Fibroblast of pulmonary artery (primary cell): ENCODE measurements at regions not wholly inside any gene's neighbourhood (a gene's known extent, or its start where the extent isn't known, plus 50 kb on each side); places are given as distances from the start of the nearest gene placed in this dataset.

Experiments
- DNase-seq: peaks from one replicate; pipeline ENCODE4 v3.0.0-alpha.2; 2010; ENCODE audit warnings: low read depth
- H3K4me3 ChIP-seq: replicated peaks from 2 replicates; pipeline ENCODE4 v1.5.1; 2011; ENCODE audit warnings: low read depth, mild to moderate bottlenecking, control low read depth, low read length, moderate library complexity
- TF ChIP-seq, protein P1 (sequence below): IDR thresholded peaks from 2 replicates; pipeline ENCODE4 v1.5.1; 2011; ENCODE audit warnings: mild to moderate bottlenecking, control low read depth, low read length, inconsistent platforms; ENCODE audit errors: missing control alignments

DNA sequence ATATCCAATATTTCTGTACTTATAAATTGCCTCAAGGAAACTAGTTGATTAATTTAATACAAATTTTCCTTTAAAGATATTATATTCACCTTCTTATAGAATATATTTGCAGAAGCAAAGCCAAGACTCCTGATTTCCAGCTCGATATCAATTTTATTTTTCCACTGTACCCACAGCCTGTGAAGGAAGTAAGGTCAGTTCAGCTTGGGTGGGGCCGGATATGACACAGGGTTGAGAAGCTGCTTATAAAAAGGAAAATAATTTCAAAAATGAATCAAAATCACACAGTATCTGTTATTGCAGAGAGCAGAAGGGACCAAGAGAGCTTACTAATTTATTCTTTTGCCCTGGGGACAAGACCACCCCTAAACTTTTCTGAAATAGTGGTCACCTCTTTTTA lies 491.4 kb downstream of the TUSC7 start:
- TF ChIP-seq, protein P1, sequence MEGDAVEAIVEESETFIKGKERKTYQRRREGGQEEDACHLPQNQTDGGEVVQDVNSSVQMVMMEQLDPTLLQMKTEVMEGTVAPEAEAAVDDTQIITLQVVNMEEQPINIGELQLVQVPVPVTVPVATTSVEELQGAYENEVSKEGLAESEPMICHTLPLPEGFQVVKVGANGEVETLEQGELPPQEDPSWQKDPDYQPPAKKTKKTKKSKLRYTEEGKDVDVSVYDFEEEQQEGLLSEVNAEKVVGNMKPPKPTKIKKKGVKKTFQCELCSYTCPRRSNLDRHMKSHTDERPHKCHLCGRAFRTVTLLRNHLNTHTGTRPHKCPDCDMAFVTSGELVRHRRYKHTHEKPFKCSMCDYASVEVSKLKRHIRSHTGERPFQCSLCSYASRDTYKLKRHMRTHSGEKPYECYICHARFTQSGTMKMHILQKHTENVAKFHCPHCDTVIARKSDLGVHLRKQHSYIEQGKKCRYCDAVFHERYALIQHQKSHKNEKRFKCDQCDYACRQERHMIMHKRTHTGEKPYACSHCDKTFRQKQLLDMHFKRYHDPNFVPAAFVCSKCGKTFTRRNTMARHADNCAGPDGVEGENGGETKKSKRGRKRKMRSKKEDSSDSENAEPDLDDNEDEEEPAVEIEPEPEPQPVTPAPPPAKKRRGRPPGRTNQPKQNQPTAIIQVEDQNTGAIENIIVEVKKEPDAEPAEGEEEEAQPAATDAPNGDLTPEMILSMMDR, result no peak
- H3K4me3 ChIP-seq, result no peak overlapping the region

GRCh38 chr3:117201901-117202774 lies 492.6 kb downstream of the TUSC7 start:
- no peak for DNase-seq
- H3K4me3 ChIP-seq, result no peak overlapping the region
- TF ChIP-seq, protein P1, result no peak

More for the DNA sequence above, 491.4 kb downstream of the TUSC7 start:
- no peak for DNase-seq

- no peak for DNase-seq
- no peak overlapping the region for H3K4me3 ChIP-seq
- TF ChIP-seq, protein P1, result no peak
Measured at GRCh38 chr3:117217355-117217754, 507.8 kb downstream of the TUSC7 start.

DNA sequence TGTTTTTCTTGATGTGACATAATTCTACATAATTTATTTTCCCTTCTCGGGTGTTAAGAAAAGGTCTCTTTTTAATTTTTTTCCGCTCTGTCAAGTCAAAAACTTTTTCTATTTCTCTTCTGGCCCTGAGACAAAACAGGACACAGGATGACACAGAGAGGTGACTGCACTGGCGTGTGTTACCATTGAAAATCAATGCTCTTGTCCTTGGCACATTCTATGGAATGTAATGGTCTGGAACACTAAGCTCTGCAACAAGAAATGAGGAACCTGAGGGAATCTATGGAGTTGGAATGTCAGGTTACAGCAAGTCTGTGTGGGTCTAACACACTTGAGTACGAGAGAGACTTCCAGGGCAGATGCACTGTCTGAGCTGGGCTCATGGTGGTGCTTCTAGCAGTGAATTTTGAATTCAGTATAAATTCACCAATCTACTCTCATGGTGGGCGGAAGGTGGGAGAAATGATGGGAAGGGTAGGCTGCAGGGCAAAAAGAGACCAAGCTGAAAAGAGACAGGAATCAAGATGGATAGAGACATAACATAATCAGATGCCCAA lies 508.3 kb downstream of the TUSC7 start:
- DNase-seq, result no peak
- H3K4me3 ChIP-seq, result no peak overlapping the region
- TF ChIP-seq, protein P1, result no peak

DNA sequence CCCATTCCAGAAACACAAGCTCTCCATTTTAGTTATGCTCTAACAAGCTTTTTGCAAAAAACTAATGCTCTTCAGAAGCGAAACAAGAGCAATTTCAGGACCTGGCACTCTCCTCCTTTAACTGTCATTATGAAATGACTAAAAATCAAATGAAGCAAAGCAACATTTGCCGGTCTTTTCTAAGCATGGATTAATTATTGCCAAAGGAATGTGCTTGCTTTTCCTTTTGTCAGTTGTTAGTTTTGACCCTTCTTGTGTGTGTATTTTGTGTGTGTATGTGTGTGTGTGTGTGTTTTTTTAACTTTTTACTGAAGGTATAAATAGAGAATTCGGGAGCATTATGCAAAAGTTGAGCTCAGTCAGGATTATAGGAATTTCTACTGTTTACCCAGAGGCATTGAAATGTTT lies 509.1 kb downstream of the TUSC7 start:
- TF ChIP-seq, protein P1, result no peak

GRCh38 chr3:117219296-117219695 lies 509.7 kb downstream of the TUSC7 start:
- TF ChIP-seq, protein P1, result no peak
- H3K4me3 ChIP-seq, result no peak overlapping the region
- no peak for DNase-seq

More for the DNA sequence above, 509.1 kb downstream of the TUSC7 start:
- no peak overlapping the region for H3K4me3 ChIP-seq
- no peak for DNase-seq
